ENCODE measurements at regions not wholly inside any gene's neighbourhood (a gene's known extent, or its start where the extent isn't known, plus 50 kb on each side); places are given as distances from the start of the nearest gene placed in this dataset.

DNA sequence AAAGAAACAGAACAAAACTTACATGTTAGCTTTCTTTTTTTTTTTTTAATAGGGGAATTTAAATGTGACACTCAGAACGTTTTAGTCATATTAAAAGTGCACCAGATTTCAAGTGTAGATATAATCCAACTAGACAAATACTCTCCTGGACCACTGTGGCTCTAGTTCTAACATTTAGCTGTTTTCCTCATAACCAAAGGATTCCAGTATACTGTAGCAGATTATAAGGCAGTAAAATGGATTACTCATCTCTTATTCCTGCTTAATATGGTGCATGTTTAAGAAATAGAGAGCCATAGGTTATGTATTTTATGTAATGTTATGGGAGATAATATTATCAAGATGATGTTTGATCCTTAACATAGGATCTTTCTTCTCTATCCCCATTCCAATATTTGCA lies 1339.5 kb upstream of the AGA start:
- Histone ChIP-seq H3K36me3 (no peaks in the 10 kb centered on the region), H3K27me3 (no peaks in the 10 kb centered on the region), H3K9me3 (no peaks in the 10 kb centered on the region), H3K4me1 (no peaks in the 10 kb centered on the region; the same call in 1 of the 2 replicates), H3K4me3 (ENCODE audit: low read depth, low read length) (no peak overlapping the region)
- TF ChIP-seq, protein P1, sequence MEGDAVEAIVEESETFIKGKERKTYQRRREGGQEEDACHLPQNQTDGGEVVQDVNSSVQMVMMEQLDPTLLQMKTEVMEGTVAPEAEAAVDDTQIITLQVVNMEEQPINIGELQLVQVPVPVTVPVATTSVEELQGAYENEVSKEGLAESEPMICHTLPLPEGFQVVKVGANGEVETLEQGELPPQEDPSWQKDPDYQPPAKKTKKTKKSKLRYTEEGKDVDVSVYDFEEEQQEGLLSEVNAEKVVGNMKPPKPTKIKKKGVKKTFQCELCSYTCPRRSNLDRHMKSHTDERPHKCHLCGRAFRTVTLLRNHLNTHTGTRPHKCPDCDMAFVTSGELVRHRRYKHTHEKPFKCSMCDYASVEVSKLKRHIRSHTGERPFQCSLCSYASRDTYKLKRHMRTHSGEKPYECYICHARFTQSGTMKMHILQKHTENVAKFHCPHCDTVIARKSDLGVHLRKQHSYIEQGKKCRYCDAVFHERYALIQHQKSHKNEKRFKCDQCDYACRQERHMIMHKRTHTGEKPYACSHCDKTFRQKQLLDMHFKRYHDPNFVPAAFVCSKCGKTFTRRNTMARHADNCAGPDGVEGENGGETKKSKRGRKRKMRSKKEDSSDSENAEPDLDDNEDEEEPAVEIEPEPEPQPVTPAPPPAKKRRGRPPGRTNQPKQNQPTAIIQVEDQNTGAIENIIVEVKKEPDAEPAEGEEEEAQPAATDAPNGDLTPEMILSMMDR (IDR thresholded peaks at IDR 0.05; ENCODE audit: low read depth, low read length) = no peak
- DNase-seq = no peak

DNA sequence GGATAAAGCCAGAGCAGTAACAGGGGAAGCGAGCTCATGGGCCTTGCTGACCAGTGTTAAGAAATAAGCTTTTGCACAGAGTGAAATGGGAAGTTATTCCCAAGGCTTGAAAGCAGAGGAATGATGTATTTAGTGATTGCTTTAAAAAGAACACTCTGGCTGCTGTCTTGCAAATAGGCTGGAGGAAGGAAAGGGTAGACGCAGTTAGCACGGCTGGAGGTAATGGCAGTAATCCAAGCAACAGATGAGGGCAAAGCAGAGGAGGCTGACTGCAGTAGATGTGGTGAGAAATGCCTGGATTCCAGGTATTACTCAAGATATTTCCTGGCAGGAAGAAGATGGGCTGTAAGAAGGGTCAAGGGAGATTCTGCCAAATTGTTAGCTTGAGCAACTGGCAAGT lies 1342.3 kb upstream of the AGA start:
- no peak for DNase-seq
- Histone ChIP-seq H3K27me3 (no peaks in the 10 kb centered on the region), H3K36me3 (no peaks in the 10 kb centered on the region), H3K9me3 (no peaks in the 10 kb centered on the region), H3K4me1 (no peaks in the 10 kb centered on the region; the same call in 1 of the 2 replicates), H3K4me3 (ENCODE audit: low read depth, low read length) (no peak overlapping the region)
- TF ChIP-seq, protein P1 (IDR thresholded peaks at IDR 0.05; ENCODE audit: low read depth, low read length) = no peak

DNA sequence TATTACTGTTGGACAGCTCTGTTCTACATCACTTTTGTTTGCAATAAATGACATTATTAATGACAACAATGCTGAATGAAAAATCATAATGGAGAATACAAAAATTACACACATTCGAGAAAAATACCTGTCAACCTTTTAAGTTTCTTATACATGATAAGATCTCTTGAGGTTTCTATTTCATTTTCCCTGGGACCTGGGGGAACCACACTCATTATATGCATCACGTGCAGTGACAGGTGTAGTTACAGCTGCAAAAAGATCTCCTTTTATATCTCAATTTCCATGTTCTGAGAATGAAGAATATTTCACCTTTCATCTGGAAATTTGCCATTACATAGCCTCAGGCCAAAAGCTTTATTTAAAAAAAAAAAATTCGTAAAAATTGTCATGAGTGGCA lies 1347.0 kb upstream of the AGA start:
- no peaks in the 10 kb centered on the region for H3K9me3 ChIP-seq
- no peaks in the 10 kb centered on the region for H3K27me3 ChIP-seq
- H3K4me3 ChIP-seq (ENCODE audit: low read depth, low read length) = no peak overlapping the region
- no peaks in the 10 kb centered on the region; the same call in 1 of the 2 replicates for H3K4me1 ChIP-seq
- H3K36me3 ChIP-seq = no peaks in the 10 kb centered on the region
- TF ChIP-seq, protein P1 (IDR thresholded peaks at IDR 0.05; ENCODE audit: low read depth, low read length) = no peak
- no peak for DNase-seq

DNA sequence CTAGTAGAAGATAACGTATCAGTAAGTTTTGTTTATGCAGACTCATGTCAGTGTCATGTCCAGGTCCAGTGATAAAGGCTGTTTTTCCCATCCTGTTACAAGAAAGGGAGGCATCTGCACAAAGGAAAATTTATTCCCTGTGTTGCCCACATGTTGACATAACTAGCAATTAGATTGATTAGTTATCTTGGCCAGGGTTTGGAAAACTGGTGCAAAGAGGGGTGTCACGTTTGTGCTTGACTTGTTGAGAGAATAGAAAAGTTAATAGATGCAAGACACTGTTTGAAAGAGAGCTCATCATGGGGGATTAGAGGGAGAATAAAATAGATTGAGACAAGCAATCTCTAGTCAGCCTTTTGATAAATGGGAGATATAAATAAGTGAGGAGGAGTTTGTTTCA lies 1357.0 kb upstream of the AGA start:
- no peaks in the 10 kb centered on the region for H3K9me3 ChIP-seq
- H3K36me3 ChIP-seq = no peaks in the 10 kb centered on the region
- no peak for DNase-seq
- H3K4me1 ChIP-seq = no peaks in the 10 kb centered on the region
- TF ChIP-seq, protein P1 (IDR thresholded peaks at IDR 0.05; ENCODE audit: low read depth, low read length) = no peak
- H3K27me3 ChIP-seq = no peaks in the 10 kb centered on the region
- no peak overlapping the region for H3K4me3 ChIP-seq (ENCODE audit: low read depth, low read length)

DNA sequence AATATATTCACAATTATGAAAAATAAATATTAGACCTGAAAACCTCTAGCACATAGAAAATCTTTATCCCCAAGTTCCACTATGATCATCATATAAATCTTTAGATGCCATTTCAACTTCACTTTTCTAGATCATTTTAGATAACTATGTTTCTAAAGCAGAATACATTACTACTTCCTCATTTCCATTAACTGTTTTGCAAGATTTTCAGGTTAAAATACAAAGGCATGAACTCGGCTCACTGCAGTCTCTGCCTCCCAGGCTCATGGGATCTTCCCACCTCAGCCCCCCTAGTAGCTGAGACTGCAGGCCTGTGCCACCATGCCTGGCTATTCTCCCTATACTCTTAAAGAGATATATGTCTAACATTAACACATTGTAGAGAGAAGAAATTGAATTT lies 1365.9 kb upstream of the AGA start:
- Histone ChIP-seq H3K4me1 (no peaks in the 10 kb centered on the region), H3K9me3 (no peaks in the 10 kb centered on the region), H3K27me3 (no peaks in the 10 kb centered on the region), H3K36me3 (no peaks in the 10 kb centered on the region), H3K4me3 (ENCODE audit: low read depth, low read length) (no peak overlapping the region)
- TF ChIP-seq, protein P1 (IDR thresholded peaks at IDR 0.05; ENCODE audit: low read depth, low read length) = no peak
- no peak for DNase-seq

DNA sequence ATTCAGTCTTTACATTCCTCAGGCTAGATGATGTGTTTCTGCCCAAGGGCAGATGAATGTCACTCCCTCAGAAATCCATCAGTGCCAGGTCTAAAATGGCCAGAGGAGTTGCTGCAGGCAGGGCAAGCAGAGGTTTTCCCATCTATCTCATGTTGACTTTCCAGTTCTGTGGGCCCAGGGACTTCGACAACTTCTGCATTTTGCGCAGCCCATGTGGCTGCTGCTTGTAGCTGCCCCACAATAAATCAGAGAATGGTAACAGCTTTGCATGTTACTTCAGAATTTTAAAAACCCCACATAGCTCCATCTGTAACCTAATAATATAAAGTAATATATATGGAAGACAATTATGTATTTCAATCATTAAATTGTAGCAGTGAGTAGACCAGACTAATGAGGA lies 1367.7 kb upstream of the AGA start:
- H3K9me3 ChIP-seq = no peaks in the 10 kb centered on the region
- no peaks in the 10 kb centered on the region for H3K36me3 ChIP-seq
- TF ChIP-seq, protein P1 (IDR thresholded peaks at IDR 0.05; ENCODE audit: low read depth, low read length) = no peak
- DNase-seq = no peak
- no peaks in the 10 kb centered on the region for H3K4me1 ChIP-seq
- H3K4me3 ChIP-seq (ENCODE audit: low read depth, low read length) = no peak overlapping the region
- H3K27me3 ChIP-seq = no peaks in the 10 kb centered on the region
